H9 (cell line): ENCODE measurements at regions not wholly inside any gene's neighbourhood (a gene's known extent, or its start where the extent isn't known, plus 50 kb on each side); places are given as distances from the start of the nearest gene placed in this dataset.

ENCODE experiments used
- DNase-seq: peaks from one replicate; pipeline ENCODE4 v3.0.0-alpha.2; 2017
- H2AFZ ChIP-seq: one replicate; pipeline ENCODE4 v1.6.1; 2013; ENCODE audit warnings: mild to moderate bottlenecking, low read length, control low read depth, moderate library complexity
- H2AK5ac ChIP-seq: 2 replicates; pipeline ENCODE4 v1.6.1; 2013; ENCODE audit warnings: low read length, control low read depth, mixed read lengths; ENCODE audit not compliant: insufficient read length
- H2BK120ac ChIP-seq: one replicate; pipeline ENCODE4 v1.6.1; 2013; ENCODE audit warnings: low read depth, mild to moderate bottlenecking, low read length, control low read depth, inconsistent platforms; ENCODE audit not compliant: poor library complexity, severe bottlenecking
- H2BK12ac ChIP-seq: 2 replicates; pipeline ENCODE4 v1.6.1; 2013; ENCODE audit warnings: low read length, control low read depth, mixed read lengths, low read depth; ENCODE audit not compliant: insufficient read length
- H2BK15ac ChIP-seq: 2 replicates; pipeline ENCODE4 v1.6.1; 2013; ENCODE audit warnings: low read depth, low read length, control low read depth
- H2BK20ac ChIP-seq: one replicate; pipeline ENCODE4 v1.6.1; 2013; ENCODE audit warnings: low read depth, mild to moderate bottlenecking, low read length, control low read depth, inconsistent platforms; ENCODE audit not compliant: poor library complexity, severe bottlenecking
- H2BK5ac ChIP-seq: 2 replicates; pipeline ENCODE4 v1.6.1; 2013; ENCODE audit warnings: low read length, control low read depth, mixed read lengths; ENCODE audit not compliant: insufficient read length
- H3K14ac ChIP-seq: 2 replicates; pipeline ENCODE4 v1.6.1; 2013; ENCODE audit warnings: low read length, control low read depth; ENCODE audit not compliant: insufficient read depth
- H3K18ac ChIP-seq: 2 replicates; pipeline ENCODE4 v1.6.1; 2013; ENCODE audit warnings: low read depth, mild to moderate bottlenecking, mixed read lengths, low read length, control low read depth; ENCODE audit not compliant: insufficient read length
- H3K23ac ChIP-seq: 2 replicates; pipeline ENCODE4 v1.6.1; 2013; ENCODE audit warnings: low read length, control low read depth, mixed read lengths, low read depth; ENCODE audit not compliant: insufficient read length
- H3K23me2 ChIP-seq: 2 replicates; pipeline ENCODE4 v1.6.1; 2013; ENCODE audit warnings: low read depth, mild to moderate bottlenecking, mixed read lengths, low read length, control low read depth; ENCODE audit not compliant: insufficient read length, poor library complexity, severe bottlenecking
- H3K27ac ChIP-seq: 2 replicates; pipeline ENCODE4 v1.5.1; 2013; ENCODE audit warnings: low read length, control low read depth, mixed read lengths, low read depth; ENCODE audit not compliant: insufficient read length
- H3K27me3 ChIP-seq: 2 replicates; pipeline ENCODE4 v1.6.1; 2013; ENCODE audit warnings: low read length, control low read depth, inconsistent platforms; ENCODE audit not compliant: insufficient read depth
- H3K4ac ChIP-seq: 2 replicates; pipeline ENCODE4 v1.6.1; 2013; ENCODE audit warnings: low read depth, mild to moderate bottlenecking, control low read depth, inconsistent platforms, low read length, moderate library complexity
- H3K4me1 ChIP-seq: 2 replicates; pipeline ENCODE4 v1.6.1; 2013; ENCODE audit warnings: low read length, control low read depth, inconsistent platforms; ENCODE audit not compliant: insufficient read depth
- H3K4me2 ChIP-seq: 2 replicates; pipeline ENCODE4 v1.6.1; 2013; ENCODE audit warnings: low read length, control low read depth, mixed read lengths; ENCODE audit not compliant: insufficient read length, insufficient read depth
- H3K56ac ChIP-seq: 2 replicates; pipeline ENCODE4 v1.6.1; 2013; ENCODE audit warnings: low read depth, mild to moderate bottlenecking, mixed read lengths, low read length, control low read depth; ENCODE audit not compliant: insufficient read length
- H3K79me1 ChIP-seq: 2 replicates; pipeline ENCODE4 v1.6.1; 2013; ENCODE audit warnings: low read depth, mild to moderate bottlenecking, moderate library complexity, low read length, control low read depth, inconsistent platforms; ENCODE audit not compliant: insufficient read depth, poor library complexity, severe bottlenecking
- H3K79me2 ChIP-seq: 2 replicates; pipeline ENCODE4 v1.6.1; 2013; ENCODE audit warnings: low read length, control low read depth, inconsistent platforms; ENCODE audit not compliant: insufficient read depth
- H3K9ac ChIP-seq: 2 replicates; pipeline ENCODE4 v1.6.1; 2013; ENCODE audit warnings: low read length, control low read depth, mixed read lengths; ENCODE audit not compliant: insufficient read length; ENCODE audit errors: extremely low read depth
- H3K9me3 ChIP-seq: one replicate; pipeline ENCODE4 v1.6.1; 2013; ENCODE audit warnings: low read depth, low read length, inconsistent platforms; ENCODE audit not compliant: control insufficient read depth
- H3T11ph ChIP-seq: one replicate; pipeline ENCODE4 v1.6.1; 2013; ENCODE audit warnings: mild to moderate bottlenecking, low read length, control low read depth, inconsistent platforms
- H4K20me1 ChIP-seq: one replicate; pipeline ENCODE4 v1.6.1; 2013; ENCODE audit not compliant: control insufficient read depth, insufficient read length, insufficient read depth
- H4K5ac ChIP-seq: 2 replicates; pipeline ENCODE4 v1.6.1; 2013; ENCODE audit warnings: low read depth, mild to moderate bottlenecking, mixed read lengths, low read length, control low read depth; ENCODE audit not compliant: insufficient read length
- H4K8ac ChIP-seq: replicated peaks from 2 replicates; pipeline ENCODE4 v1.6.1; 2013; ENCODE audit warnings: low read length, control low read depth, mixed read lengths, low read depth; ENCODE audit not compliant: insufficient read length
- H4K91ac ChIP-seq: 2 replicates; pipeline ENCODE4 v1.6.1; 2013; ENCODE audit warnings: low read depth, mild to moderate bottlenecking, moderate library complexity, mixed read lengths, low read length, control low read depth; ENCODE audit not compliant: insufficient read length
- H3K27ac Mint-ChIP-seq, 3 experiments: 2 replicates in 2 of 3; 3 replicates in 1 of 3; pipeline ENCODE4 v1.8.0; 2020 to 2021; ENCODE audit warnings: mixed read lengths in 3 of 3, mild to moderate bottlenecking in 1 of 3, moderate library complexity in 1 of 3
- H3K27me3 Mint-ChIP-seq: 2 replicates; pipeline ENCODE4 v1.8.0; 2021; ENCODE audit warnings: low read depth, mild to moderate bottlenecking, moderate library complexity, mixed read lengths
- H3K36me3 Mint-ChIP-seq, 3 experiments: 2 replicates in 2 of 3; 3 replicates in 1 of 3; pipeline ENCODE4 v1.8.0; 2020 to 2021; ENCODE audit warnings: low read depth in 3 of 3, mixed read lengths in 3 of 3; ENCODE audit not compliant: insufficient read depth in 1 of 3
- H3K4me1 Mint-ChIP-seq, 2 experiments: 2 replicates each; pipeline ENCODE4 v1.8.0; 2020; ENCODE audit warnings: mixed read lengths in 2 of 2
- H3K4me3 Mint-ChIP-seq, 2 experiments: 2 replicates in 1 of 2; 3 replicates in 1 of 2; pipeline ENCODE4 v1.8.0; 2020 to 2021; ENCODE audit warnings: mild to moderate bottlenecking in 2 of 2, mixed read lengths in 2 of 2, moderate library complexity in 1 of 2
- H3K9me3 Mint-ChIP-seq, 2 experiments: 2 replicates in 1 of 2; 3 replicates in 1 of 2; pipeline ENCODE4 v1.8.0; 2020; ENCODE audit warnings: mild to moderate bottlenecking in 2 of 2, mixed read lengths in 2 of 2, moderate library complexity in 1 of 2
- WGBS: extraction: QIAGEN DNeasy Blood & Tissue Kit; methylation state at CpG from one replicate; pipeline ENCODE4 v1.1.7; 2013; ENCODE audit warnings: missing lambda C conversion rate, low lambda C conversion rate, mixed read lengths; ENCODE audit not compliant: insufficient read length; ENCODE audit errors: extremely low coverage; 5-methylcytosine and 5-hydroxymethylcytosine counted together
- TF ChIP-seq, protein P1 (sequence below): fragments of 200-600 bp; sonication (generic); conservative IDR thresholded peaks from 3 replicates; pipeline ENCODE4 v1.8.0; 2021; ENCODE audit warnings: antibody characterized with exemption, mild to moderate bottlenecking

DNA sequence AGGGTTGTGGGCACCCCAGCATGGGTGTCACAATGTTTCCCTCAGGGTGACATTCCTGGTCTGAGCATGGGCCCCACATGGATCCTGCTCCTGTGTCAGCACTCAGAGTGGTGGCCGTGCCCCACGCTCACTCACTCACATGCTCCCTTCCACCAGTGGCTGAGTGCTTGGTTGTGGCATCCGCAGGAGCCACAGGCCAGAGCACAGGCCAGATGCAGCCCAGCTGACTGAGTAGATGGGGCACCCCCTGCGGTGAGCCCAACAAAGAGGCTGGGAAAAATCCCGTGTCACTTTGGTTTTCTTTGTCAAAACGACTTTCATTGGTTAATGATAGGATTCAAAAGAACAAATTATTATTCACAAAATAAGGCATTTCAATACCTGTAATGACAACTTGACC is 204.6 kb upstream of the ANXA10 start:
- Histone ChIP-seq H3K79me1 (no peaks in the 10 kb centered on the region), H2BK12ac (no peak overlapping the region), H4K5ac (no peak overlapping the region), H2BK5ac (no peak overlapping the region), H3K27ac (no peak overlapping the region), H3K9me3 (peaks cover 9% of the 10 kb centered on the region), H3K9ac (no peak overlapping the region), H2BK20ac (no peak overlapping the region), H3K14ac (no peak overlapping the region), H3K79me2 (no peaks in the 10 kb centered on the region), H3K4ac (no peak overlapping the region), H2BK15ac (no peak overlapping the region), H3K56ac (no peak overlapping the region), H3K18ac (no peak overlapping the region), H2BK120ac (no peak overlapping the region), H3K27me3 (no peaks in the 10 kb centered on the region), H4K91ac (no peak overlapping the region), H2AK5ac (no peak overlapping the region), H3K4me2 (no peak overlapping the region), H4K20me1 (no peaks in the 10 kb centered on the region), H4K8ac (no peak overlapping the region), H3K23me2 (no peaks in the 10 kb centered on the region), H3K4me1 (no peaks in the 10 kb centered on the region), H3T11ph (no peak overlapping the region), H3K23ac (no peak overlapping the region), H2AFZ (no peak overlapping the region)
- no CpG with 5 or more reads among the region's 6 CpGs for WGBS
- peaks cover 8 to 19% (median 14%) of the 10 kb centered on the region in 3 experiments for H3K36me3 Mint-ChIP-seq
- no peak overlapping the region for H3K4me3 Mint-ChIP-seq
- H3K27me3 Mint-ChIP-seq, result no peaks in the 10 kb centered on the region
- peaks cover 3 to 6% of the 10 kb centered on the region in 2 experiments; a peak in 1 of 4 replicates for H3K4me1 Mint-ChIP-seq
- TF ChIP-seq, protein P1, sequence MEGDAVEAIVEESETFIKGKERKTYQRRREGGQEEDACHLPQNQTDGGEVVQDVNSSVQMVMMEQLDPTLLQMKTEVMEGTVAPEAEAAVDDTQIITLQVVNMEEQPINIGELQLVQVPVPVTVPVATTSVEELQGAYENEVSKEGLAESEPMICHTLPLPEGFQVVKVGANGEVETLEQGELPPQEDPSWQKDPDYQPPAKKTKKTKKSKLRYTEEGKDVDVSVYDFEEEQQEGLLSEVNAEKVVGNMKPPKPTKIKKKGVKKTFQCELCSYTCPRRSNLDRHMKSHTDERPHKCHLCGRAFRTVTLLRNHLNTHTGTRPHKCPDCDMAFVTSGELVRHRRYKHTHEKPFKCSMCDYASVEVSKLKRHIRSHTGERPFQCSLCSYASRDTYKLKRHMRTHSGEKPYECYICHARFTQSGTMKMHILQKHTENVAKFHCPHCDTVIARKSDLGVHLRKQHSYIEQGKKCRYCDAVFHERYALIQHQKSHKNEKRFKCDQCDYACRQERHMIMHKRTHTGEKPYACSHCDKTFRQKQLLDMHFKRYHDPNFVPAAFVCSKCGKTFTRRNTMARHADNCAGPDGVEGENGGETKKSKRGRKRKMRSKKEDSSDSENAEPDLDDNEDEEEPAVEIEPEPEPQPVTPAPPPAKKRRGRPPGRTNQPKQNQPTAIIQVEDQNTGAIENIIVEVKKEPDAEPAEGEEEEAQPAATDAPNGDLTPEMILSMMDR, result no peak
- no peak overlapping the region for H3K27ac Mint-ChIP-seq
- peaks cover 17 to 19% of the 10 kb centered on the region in 2 experiments for H3K9me3 Mint-ChIP-seq
- DNase-seq, result peak; percentile 43
